ENCODE measurements at regions not wholly inside any gene's neighbourhood (a gene's known extent, or its start where the extent isn't known, plus 50 kb on each side); places are given as distances from the start of the nearest gene placed in this dataset.

DNA sequence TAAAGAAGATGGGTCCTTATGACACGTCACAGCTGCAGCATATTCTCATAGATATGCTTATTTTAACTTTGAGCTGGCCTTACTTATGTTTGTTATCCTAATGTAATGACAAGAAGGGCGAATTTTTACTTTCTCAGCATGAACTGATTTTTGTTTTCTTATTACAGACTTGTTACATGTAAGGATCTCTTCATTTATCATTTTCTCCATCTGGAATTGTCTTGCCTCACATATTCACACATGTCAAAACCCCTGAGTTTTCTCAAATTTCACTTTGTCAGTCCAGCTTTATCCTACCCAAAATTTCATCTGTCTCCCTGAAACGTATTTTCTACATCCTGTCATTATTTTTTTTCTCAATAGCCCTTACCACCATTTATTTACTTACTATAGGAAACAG, 1774.0 kb upstream of the PRR20A start:
- peaks cover 4% of the 10 kb centered on the region for H3K9me3 Mint-ChIP-seq
- CTCF ChIA-PET: no interaction called here
- no peak for DNase-seq
- no peaks in the 10 kb centered on the region for H3K4me1 Mint-ChIP-seq
- H3K27me3 Mint-ChIP-seq: no peaks in the 10 kb centered on the region
- no peaks in the 10 kb centered on the region for H3K36me3 Mint-ChIP-seq
- H3K4me3 Mint-ChIP-seq: no peak overlapping the region
- H3K27ac Mint-ChIP-seq: no peak overlapping the region

- no peaks in the 10 kb centered on the region for H3K27me3 Mint-ChIP-seq
- H3K36me3 Mint-ChIP-seq: no peaks in the 10 kb centered on the region
- no peaks in the 10 kb centered on the region for H3K4me1 Mint-ChIP-seq
- no peak overlapping the region for H3K27ac Mint-ChIP-seq
- CTCF ChIA-PET: no interaction called here
- no peak overlapping the region for H3K4me3 Mint-ChIP-seq
- peaks cover 10% of the 10 kb centered on the region for H3K9me3 Mint-ChIP-seq
- DNase-seq: no peak
These were observed 1746.2 kb upstream of the PRR20A start for GRCh38 chr13:55394470-55394869.

DNA sequence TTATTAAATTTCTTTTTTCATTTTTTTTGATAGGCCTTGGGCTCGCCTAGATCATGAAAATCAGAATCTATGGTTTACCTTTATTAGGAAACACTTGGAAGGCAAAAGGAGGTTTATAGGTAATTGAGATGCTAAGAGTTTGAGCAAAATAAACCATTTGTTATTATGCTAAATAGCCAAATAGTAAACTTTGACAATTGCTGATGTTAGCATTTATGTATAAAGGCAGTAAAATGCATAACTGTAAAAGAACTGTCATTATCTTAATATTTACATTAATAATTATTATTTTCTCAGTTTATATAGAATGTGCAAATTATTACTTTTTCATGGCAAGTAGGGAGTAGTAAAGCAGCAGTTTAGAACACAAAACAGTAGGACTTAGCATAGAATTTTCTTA, 1737.8 kb upstream of the PRR20A start:
- DNase-seq: no peak
- no peaks in the 10 kb centered on the region for H3K27me3 Mint-ChIP-seq
- H3K4me3 Mint-ChIP-seq: no peak overlapping the region
- H3K36me3 Mint-ChIP-seq: no peaks in the 10 kb centered on the region
- peaks cover 1% of the 10 kb centered on the region for H3K9me3 Mint-ChIP-seq
- H3K27ac Mint-ChIP-seq: no peak overlapping the region
- CTCF ChIA-PET: no interaction called here
- H3K4me1 Mint-ChIP-seq: no peaks in the 10 kb centered on the region

DNA sequence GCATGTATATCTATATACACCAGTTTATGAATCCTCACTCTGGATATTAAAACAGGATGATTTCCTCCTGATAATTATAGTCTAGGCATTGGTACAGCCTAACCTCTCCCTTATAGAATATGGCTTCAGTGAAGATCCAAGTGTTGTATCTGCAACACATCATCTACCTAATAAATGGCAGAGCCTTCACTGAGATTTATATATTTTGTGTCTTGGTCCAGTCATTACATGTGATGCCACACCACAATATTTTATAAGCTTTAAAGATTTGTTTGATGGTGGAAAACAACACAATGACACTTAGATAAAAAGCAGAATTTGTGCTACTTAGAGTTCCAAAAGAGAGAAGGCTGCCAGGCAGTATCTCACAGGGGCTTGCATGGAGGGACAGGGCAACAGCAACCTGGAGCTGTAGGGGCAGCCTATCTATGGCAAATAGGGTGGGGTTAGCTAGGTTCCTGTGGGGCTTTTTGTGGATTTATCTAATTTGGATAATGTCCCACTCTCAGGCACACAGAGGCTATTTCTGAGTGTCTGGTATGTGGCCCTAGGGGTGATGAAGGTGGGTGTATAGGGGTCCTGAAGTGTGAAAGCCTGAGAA, 1736.7 kb upstream of the PRR20A start:
- Mint-ChIP-seq H3K4me1 (no peaks in the 10 kb centered on the region), H3K27ac (no peak overlapping the region), H3K9me3 (peaks cover 1% of the 10 kb centered on the region), H3K36me3 (no peaks in the 10 kb centered on the region), H3K4me3 (no peak overlapping the region), H3K27me3 (no peaks in the 10 kb centered on the region)
- CTCF ChIA-PET: no interaction called here
- DNase-seq: no peak

DNA sequence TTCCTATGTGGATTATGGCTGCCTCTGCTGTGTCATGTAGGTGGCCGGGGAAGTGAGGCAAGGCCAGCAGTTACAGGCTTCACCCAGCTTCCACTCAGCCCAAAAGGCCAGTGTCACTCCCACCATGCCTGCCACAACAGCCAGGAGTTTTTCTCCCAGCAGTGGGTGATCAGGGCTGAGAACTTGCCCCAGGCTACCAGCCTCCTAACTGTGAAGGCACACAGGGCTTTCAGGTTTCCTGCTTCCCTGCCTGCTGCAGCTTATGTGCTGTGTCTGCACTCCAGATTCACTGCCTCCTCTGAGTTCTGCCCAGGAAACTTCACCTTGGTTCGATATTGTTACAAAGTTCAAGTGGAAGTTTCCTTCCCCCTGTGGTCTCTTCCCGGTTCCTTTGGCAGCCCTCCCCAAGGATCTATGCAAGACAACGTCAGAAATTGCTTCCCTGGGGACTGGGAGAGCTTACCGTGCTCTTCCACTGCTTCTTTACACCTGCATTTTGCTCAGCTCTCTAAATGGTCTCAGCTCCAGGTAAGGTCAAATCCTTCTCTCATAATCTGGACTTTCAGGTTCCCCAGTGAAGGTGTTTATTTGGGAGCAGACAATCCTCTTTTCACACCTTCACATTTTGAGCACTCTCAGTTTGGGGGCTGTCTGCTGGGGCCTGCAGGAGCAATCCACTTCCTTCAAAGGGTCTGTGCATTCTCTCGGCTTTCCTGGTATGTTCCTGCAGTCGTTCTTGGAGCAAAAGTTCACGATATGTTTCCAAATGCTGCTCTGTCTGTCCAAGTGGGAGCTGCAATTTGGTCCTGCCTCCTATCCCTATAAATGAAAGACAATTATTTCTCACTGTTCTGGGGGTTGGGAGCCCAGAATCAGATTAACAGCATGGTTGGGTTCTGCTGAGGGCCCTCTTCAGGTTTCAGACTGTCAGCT, 1730.1 kb upstream of the PRR20A start:
- Mint-ChIP-seq H3K4me1 (no peaks in the 10 kb centered on the region), H3K27me3 (no peaks in the 10 kb centered on the region), H3K9me3 (peaks cover 2% of the 10 kb centered on the region), H3K4me3 (no peak overlapping the region), H3K27ac (no peak overlapping the region), H3K36me3 (no peaks in the 10 kb centered on the region)
- no peak for DNase-seq
- CTCF ChIA-PET: no interaction called here

DNA sequence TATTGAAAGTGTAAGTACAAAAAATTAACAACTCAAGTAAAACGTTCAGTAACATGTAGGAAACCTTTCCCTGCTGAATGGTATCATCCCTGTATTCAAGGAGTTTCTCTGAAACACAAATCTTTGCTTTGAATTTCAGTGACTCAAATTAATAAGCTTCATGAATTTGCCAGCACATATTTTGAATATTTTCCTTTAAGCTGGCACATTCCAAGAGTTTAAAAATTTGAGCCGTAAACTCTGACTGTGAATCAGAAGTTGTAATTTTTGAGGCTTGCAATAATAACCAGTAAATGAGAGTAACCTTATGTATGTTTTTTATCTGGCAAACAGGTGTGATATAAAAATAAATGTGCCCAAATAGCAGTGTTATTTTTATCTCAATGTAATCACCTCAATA, 1722.6 kb upstream of the PRR20A start:
- DNase-seq: no peak
- no peaks in the 10 kb centered on the region for H3K36me3 Mint-ChIP-seq
- H3K27me3 Mint-ChIP-seq: no peaks in the 10 kb centered on the region
- H3K4me3 Mint-ChIP-seq: no peak overlapping the region
- no peak overlapping the region for H3K27ac Mint-ChIP-seq
- H3K4me1 Mint-ChIP-seq: no peaks in the 10 kb centered on the region
- H3K9me3 Mint-ChIP-seq: peaks cover 5% of the 10 kb centered on the region
- CTCF ChIA-PET: no interaction called here

DNA sequence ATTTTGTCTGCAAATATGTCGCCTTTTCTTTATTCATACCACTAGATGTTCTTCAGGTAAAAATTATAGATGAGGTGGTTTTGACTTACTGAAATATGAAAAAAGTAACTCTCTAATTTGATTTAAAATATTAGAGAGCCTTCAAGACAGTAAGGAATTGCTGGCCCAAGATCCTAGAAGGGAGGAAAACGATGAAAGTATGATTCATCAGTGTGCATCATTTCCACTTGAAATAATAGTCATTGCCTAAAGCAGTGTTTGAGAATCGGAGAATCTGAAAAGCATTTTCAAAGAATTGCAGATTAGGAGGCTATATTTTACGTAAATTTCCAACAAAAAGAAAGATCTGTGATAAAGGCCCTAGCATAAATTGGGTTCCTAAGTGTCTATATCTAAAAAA, 1707.9 kb upstream of the PRR20A start:
- Mint-ChIP-seq H3K27ac (no peak overlapping the region), H3K27me3 (no peaks in the 10 kb centered on the region), H3K4me1 (no peaks in the 10 kb centered on the region), H3K9me3 (peaks cover 18% of the 10 kb centered on the region), H3K36me3 (no peaks in the 10 kb centered on the region), H3K4me3 (no peak overlapping the region)
- DNase-seq: no peak
- CTCF ChIA-PET: no interaction called here

GRCh38 chr13:55437162-55437561, 1703.6 kb upstream of the PRR20A start:
- no peaks in the 10 kb centered on the region for H3K27me3 Mint-ChIP-seq
- no peaks in the 10 kb centered on the region for H3K36me3 Mint-ChIP-seq

GRCh38 chr13:55439450-55439849, 1701.3 kb upstream of the PRR20A start:
- Mint-ChIP-seq H3K27me3 (no peaks in the 10 kb centered on the region), H3K27ac (no peak overlapping the region), H3K4me1 (no peaks in the 10 kb centered on the region), H3K4me3 (no peak overlapping the region), H3K9me3 (peaks cover 11% of the 10 kb centered on the region), H3K36me3 (no peaks in the 10 kb centered on the region)
- DNase-seq: no peak
- CTCF ChIA-PET: no interaction called here

More at GRCh38 chr13:55437162-55437561, 1703.6 kb upstream of the PRR20A start:
- Mint-ChIP-seq H3K27ac (no peak overlapping the region), H3K9me3 (peaks cover 13% of the 10 kb centered on the region), H3K4me3 (no peak overlapping the region), H3K4me1 (no peaks in the 10 kb centered on the region)
- no peak for DNase-seq
- CTCF ChIA-PET: no interaction called here

GRCh38 chr13:55440465-55441085, 1700.1 kb upstream of the PRR20A start:
- no peak for DNase-seq
- Mint-ChIP-seq H3K27me3 (no peaks in the 10 kb centered on the region), H3K9me3 (peaks cover 9% of the 10 kb centered on the region), H3K4me1 (no peaks in the 10 kb centered on the region), H3K36me3 (no peaks in the 10 kb centered on the region), H3K27ac (no peak overlapping the region), H3K4me3 (no peak overlapping the region)
- CTCF ChIA-PET: no interaction called here

GRCh38 chr13:55464222-55464621, 1676.5 kb upstream of the PRR20A start:
- no peaks in the 10 kb centered on the region for H3K27me3 Mint-ChIP-seq
- no peaks in the 10 kb centered on the region for H3K36me3 Mint-ChIP-seq
- no peak overlapping the region for H3K4me3 Mint-ChIP-seq
- H3K9me3 Mint-ChIP-seq: no peaks in the 10 kb centered on the region
- DNase-seq: no peak
- no peak overlapping the region for H3K27ac Mint-ChIP-seq
- CTCF ChIA-PET: no interaction called here
- H3K4me1 Mint-ChIP-seq: no peaks in the 10 kb centered on the region

DNA sequence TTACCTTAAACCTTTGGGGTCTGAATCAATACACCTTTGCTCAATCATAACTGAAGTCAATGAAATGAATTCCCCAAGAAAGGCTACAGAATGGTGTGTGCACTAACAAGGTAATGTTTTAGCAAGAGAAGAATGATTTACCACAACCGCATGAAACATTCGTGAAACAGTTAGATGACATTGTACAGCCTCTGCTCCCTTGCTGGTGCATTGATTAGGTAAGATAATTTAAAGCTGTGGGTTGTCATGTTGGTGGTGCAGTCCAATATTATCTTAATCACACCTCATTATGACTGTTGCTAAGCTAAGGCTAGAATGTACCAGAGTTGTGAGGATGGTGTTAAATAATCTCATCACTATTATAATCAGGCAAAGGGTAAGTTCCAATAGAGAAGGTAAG, 1673.2 kb upstream of the PRR20A start:
- Mint-ChIP-seq H3K9me3 (no peaks in the 10 kb centered on the region), H3K27me3 (no peaks in the 10 kb centered on the region), H3K4me1 (no peaks in the 10 kb centered on the region), H3K4me3 (no peak overlapping the region), H3K27ac (no peak overlapping the region), H3K36me3 (no peaks in the 10 kb centered on the region)
- DNase-seq: no peak
- CTCF ChIA-PET: no interaction called here

DNA sequence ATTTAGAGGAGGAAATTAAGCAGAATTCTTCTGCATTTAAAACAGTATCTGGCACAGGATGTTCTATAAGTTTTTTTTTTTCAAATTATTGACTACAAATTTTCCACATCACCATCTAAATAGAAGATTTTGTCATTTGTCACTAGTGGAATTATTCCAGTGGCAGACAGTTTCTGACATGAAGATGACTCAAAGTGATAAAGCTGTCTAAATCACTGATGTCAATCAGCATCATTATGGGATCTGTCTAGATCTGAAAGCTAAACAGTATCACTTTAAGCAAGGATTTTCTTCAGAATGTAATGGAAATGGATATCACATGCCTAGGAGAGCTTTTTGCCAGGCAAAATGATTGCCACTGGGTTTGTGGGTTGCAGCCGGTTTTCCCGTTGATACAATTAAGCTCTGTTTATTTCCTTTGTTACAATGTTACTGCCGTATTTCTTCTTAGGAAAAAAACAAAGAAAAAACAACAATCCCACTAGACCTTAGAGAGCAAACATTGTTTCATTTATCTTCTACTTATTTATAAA, 1657.0 kb upstream of the PRR20A start:
- DNase-seq: no peak
- CTCF ChIA-PET: no interaction called here
- H3K4me3 Mint-ChIP-seq: no peak overlapping the region
- H3K4me1 Mint-ChIP-seq: no peaks in the 10 kb centered on the region
- no peaks in the 10 kb centered on the region for H3K27me3 Mint-ChIP-seq
- H3K36me3 Mint-ChIP-seq: no peaks in the 10 kb centered on the region
- H3K9me3 Mint-ChIP-seq: peaks cover 13% of the 10 kb centered on the region
- H3K27ac Mint-ChIP-seq: no peak overlapping the region

GRCh38 chr13:55493297-55493696, 1647.4 kb upstream of the PRR20A start:
- Mint-ChIP-seq H3K4me1 (no peaks in the 10 kb centered on the region), H3K9me3 (peaks cover 3% of the 10 kb centered on the region), H3K36me3 (no peaks in the 10 kb centered on the region), H3K27me3 (no peaks in the 10 kb centered on the region), H3K4me3 (no peak overlapping the region), H3K27ac (no peak overlapping the region)
- CTCF ChIA-PET: no interaction called here
- DNase-seq: no peak

- CTCF ChIA-PET: no interaction called here
- no peaks in the 10 kb centered on the region for H3K4me1 Mint-ChIP-seq
These were observed 1643.2 kb upstream of the PRR20A start for GRCh38 chr13:55497486-55497885.

More at GRCh38 chr13:55497486-55497885, 1643.2 kb upstream of the PRR20A start:
- Mint-ChIP-seq H3K36me3 (no peaks in the 10 kb centered on the region), H3K4me3 (no peak overlapping the region), H3K27ac (no peak overlapping the region), H3K27me3 (no peaks in the 10 kb centered on the region), H3K9me3 (peaks cover 7% of the 10 kb centered on the region)
- DNase-seq: no peak

Data from activated naive CD4-positive, alpha-beta T cell treated with anti-CD3 and anti-CD28 coated beads, Interleukin-2, amount 10 ng/mL, durations not matched to agents 7 days and 5 days (primary cell).